Common myeloid progenitor, CD34-positive (primary cell): ENCODE measurements at regions not wholly inside any gene's neighbourhood (a gene's known extent, or its start where the extent isn't known, plus 50 kb on each side); places are given as distances from the start of the nearest gene placed in this dataset.

Experiments used
- CTCF ChIA-PET: fragments of 350-600 bp; sonication (Branson Sonifier 250); formaldehyde crosslinking; loops from one replicate; lab custom pipeline; 2021; ENCODE audit warnings: antibody characterized with exemption; lab: Charles Lee
- POLR2A ChIA-PET: fragments of 350-600 bp; sonication (Branson Sonifier 250); formaldehyde crosslinking; loops from one replicate; lab custom pipeline; 2021; ENCODE audit warnings: antibody characterized with exemption; lab: Charles Lee
- DNase-seq, 3 donors: peaks; one replicate each; pipeline versions ENCODE4 v3.0.0 to v3.0.0-alpha.2; 2013
- H3K27ac ChIP-seq, 2 experiments: 1 replicate in 1 of 2; 2 replicates in 1 of 2; pipeline ENCODE4 v1.7.0; 2013; ENCODE audit warnings: inconsistent platforms in 2 of 2, low read length in 2 of 2, mild to moderate bottlenecking in 2 of 2, low read depth in 1 of 2, moderate library complexity in 1 of 2; ENCODE audit not compliant: severe bottlenecking in 2 of 2, insufficient read depth in 1 of 2, poor library complexity in 1 of 2
- H3K27me3 ChIP-seq, 5 experiments: replicated peaks in 2 of 5; 1 replicate in 3 of 5; 2 replicates in 2 of 5; pipeline versions ENCODE4 v1.6.1 to v1.7.0; 2013; ENCODE audit warnings: low read length in 4 of 5, mild to moderate bottlenecking in 2 of 5, moderate library complexity in 2 of 5, inconsistent platforms in 1 of 5; ENCODE audit not compliant: insufficient read depth in 5 of 5, control insufficient read depth in 4 of 5
- H3K36me3 ChIP-seq, 4 experiments: 1 replicate in 2 of 4; 2 replicates in 2 of 4; pipeline versions ENCODE4 v1.6.1 to v1.7.0; 2013; ENCODE audit warnings: low read length in 3 of 4, control low read depth in 1 of 4, mild to moderate bottlenecking in 1 of 4; ENCODE audit not compliant: control insufficient read depth in 4 of 4, insufficient read depth in 4 of 4
- H3K4me1 ChIP-seq, 4 experiments: 1 replicate in 3 of 4; 2 replicates in 1 of 4; pipeline versions ENCODE4 v1.6.1 to v1.7.1; 2013; ENCODE audit warnings: low read length in 3 of 4, mild to moderate bottlenecking in 3 of 4, control low read depth in 1 of 4, inconsistent platforms in 1 of 4, moderate library complexity in 1 of 4; ENCODE audit not compliant: control insufficient read depth in 4 of 4, insufficient read depth in 4 of 4; ENCODE audit errors: control extremely low read depth in 1 of 4
- H3K4me3 ChIP-seq, 7 experiments: 1 replicate in 4 of 7; 2 replicates in 3 of 7; pipeline versions ENCODE4 v1.5.1 to v1.7.0; 2013; ENCODE audit warnings: mild to moderate bottlenecking in 7 of 7, low read length in 6 of 7, moderate library complexity in 6 of 7, inconsistent platforms in 2 of 7, low read depth in 2 of 7, control low read depth in 1 of 7; ENCODE audit not compliant: insufficient read depth in 4 of 7, control insufficient read depth in 1 of 7; ENCODE audit errors: extremely low read depth in 1 of 7
- H3K9me3 ChIP-seq, 5 experiments: 1 replicate in 4 of 5; 2 replicates in 1 of 5; pipeline versions ENCODE4 v1.6.1 to v1.7.1; 2013; ENCODE audit warnings: low read length in 4 of 5, mild to moderate bottlenecking in 2 of 5, inconsistent platforms in 1 of 5, low read depth in 1 of 5, moderate library complexity in 1 of 5; ENCODE audit not compliant: control insufficient read depth in 4 of 5, insufficient read depth in 2 of 5; ENCODE audit errors: control extremely low read depth in 1 of 5
- whole genome bisulfite sequencing: methylation state at CpG from one replicate; pipeline ENCODE4 v1.1.5; 2013; ENCODE audit not compliant: insufficient coverage; 5-methylcytosine and 5-hydroxymethylcytosine counted together

GRCh38 chr3:23041918-23042696 lies 161.0 kb upstream of the UBE2E2 start:
- ChIA-PET POLR2A (no interaction called here), CTCF (no interaction called here)
- H3K4me1 ChIP-seq: peaks cover 0 to 6% (median 2%) of the 10 kb centered on the region in 4 experiments
- H3K27ac ChIP-seq: no peak overlapping the region
- no peak overlapping the region for H3K4me3 ChIP-seq
- no peak for DNase-seq
- no peaks in the 10 kb centered on the region for H3K27me3 ChIP-seq
- 100% methylated on average over 2 of the region's 4 CpGs for WGBS
- H3K9me3 ChIP-seq: peaks cover 0 to 10% (median 0%) of the 10 kb centered on the region in 5 experiments
- H3K36me3 ChIP-seq: no peaks in the 10 kb centered on the region

DNA sequence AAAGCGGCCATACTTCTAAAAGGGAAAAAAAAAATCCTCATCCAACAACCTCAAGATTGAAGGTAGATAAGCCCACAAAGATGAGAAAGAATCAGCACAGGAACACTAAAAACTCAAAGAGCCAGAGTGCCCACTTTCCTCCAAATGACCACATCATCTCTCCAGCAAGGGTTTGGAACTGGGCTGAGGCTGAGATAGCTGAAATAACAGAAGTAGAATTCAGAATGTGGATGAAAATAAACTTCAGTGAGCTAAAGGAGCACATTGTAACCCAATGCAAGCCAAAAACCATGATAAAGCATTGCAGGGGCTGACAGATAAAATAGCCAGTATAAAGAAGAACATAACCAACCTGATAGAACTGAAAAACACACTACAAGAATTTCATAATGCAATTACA lies 158.7 kb upstream of the UBE2E2 start:
- no peak for DNase-seq
- H3K9me3 ChIP-seq: peaks cover 0 to 14% (median 0%) of the 10 kb centered on the region in 5 experiments
- H3K4me3 ChIP-seq: no peak overlapping the region
- no peaks in the 10 kb centered on the region for H3K36me3 ChIP-seq
- ChIA-PET CTCF (no interaction called here), POLR2A (no interaction called here)
- no peak overlapping the region for H3K27ac ChIP-seq
- H3K27me3 ChIP-seq: no peaks in the 10 kb centered on the region
- no peaks in the 10 kb centered on the region for H3K4me1 ChIP-seq
- no CpG with 5 or more reads among the region's 1 CpG for whole genome bisulfite sequencing

DNA sequence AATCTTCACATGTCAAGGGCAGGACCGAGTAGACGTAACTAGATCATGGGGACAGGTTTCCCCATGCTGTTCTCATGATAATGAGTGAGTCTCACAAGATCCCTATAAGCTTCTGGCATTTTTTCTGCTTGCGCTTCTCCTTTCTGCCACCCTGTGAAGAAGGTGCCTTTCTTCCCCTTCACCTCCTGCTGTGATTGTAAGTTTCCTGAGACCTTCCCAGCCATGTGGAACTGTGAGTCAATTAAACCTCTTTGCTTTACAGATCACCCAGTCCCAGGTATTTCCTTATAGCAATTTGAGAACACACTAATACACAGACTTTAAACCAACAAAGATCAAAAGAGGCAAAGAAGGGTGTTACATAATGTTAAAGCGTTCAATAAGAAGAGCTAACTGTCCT lies 156.6 kb upstream of the UBE2E2 start:
- CTCF ChIA-PET: no interaction called here
- H3K4me1 ChIP-seq: no peaks in the 10 kb centered on the region
- H3K27me3 ChIP-seq: no peaks in the 10 kb centered on the region
- peaks cover 0 to 14% (median 0%) of the 10 kb centered on the region in 5 experiments for H3K9me3 ChIP-seq
- no peak overlapping the region for H3K27ac ChIP-seq
- WGBS: 100% methylated on average over 3 of the region's 4 CpGs
- POLR2A ChIA-PET: no interaction called here
- no peaks in the 10 kb centered on the region for H3K36me3 ChIP-seq
- no peak overlapping the region for H3K4me3 ChIP-seq
- no peak for DNase-seq

GRCh38 chr3:23051240-23052140 lies 151.6 kb upstream of the UBE2E2 start:
- Histone ChIP-seq H3K36me3 (no peaks in the 10 kb centered on the region), H3K4me3 (no peak overlapping the region), H3K4me1 (peaks cover 2 to 9% (median 4%) of the 10 kb centered on the region in 4 experiments), H3K27me3 (no peaks in the 10 kb centered on the region), H3K9me3 (peaks cover 0 to 8% (median 0%) of the 10 kb centered on the region in 5 experiments), H3K27ac (no peak overlapping the region)
- CTCF ChIA-PET: no interaction called here
- POLR2A ChIA-PET: no interaction called here
- no peak for DNase-seq
- 100% methylated on average over 3 of the region's 4 CpGs for WGBS

GRCh38 chr3:23052208-23052607 lies 150.9 kb upstream of the UBE2E2 start:
- Histone ChIP-seq H3K27ac (no peak overlapping the region), H3K27me3 (no peaks in the 10 kb centered on the region), H3K9me3 (peaks cover 0 to 3% (median 0%) of the 10 kb centered on the region in 5 experiments), H3K4me3 (no peak overlapping the region), H3K4me1 (peaks cover 2 to 9% (median 4%) of the 10 kb centered on the region in 4 experiments), H3K36me3 (no peaks in the 10 kb centered on the region)
- CTCF ChIA-PET: no interaction called here
- POLR2A ChIA-PET: no interaction called here
- no peak for DNase-seq
- WGBS: 100% methylated on average over 1 of the region's 1 CpG

DNA sequence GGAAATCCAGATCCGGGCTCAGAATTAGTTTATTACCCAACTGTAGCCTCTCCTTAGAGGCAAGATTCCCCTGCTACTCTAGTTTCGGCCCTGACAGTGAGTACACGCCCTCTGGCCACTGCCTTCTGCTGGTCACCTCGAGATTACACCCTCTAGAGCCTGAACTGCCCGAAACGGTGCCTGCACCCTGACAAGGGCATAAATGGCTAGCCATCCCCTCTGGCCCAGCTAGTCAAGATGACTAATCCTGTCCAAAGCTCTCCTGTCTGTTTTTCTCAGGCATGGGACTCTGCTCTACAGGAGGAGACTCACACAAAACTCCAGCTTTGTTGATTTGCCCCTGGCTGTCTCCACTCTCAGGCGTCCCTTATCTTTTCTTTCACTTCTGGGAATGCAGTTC lies 150.5 kb upstream of the UBE2E2 start:
- no peaks in the 10 kb centered on the region for H3K27me3 ChIP-seq
- WGBS: 91% methylated on average over 6 of the region's 7 CpGs
- no peak overlapping the region for H3K4me3 ChIP-seq
- no peak for DNase-seq
- no peak overlapping the region for H3K27ac ChIP-seq
- no peaks in the 10 kb centered on the region for H3K36me3 ChIP-seq
- H3K9me3 ChIP-seq: peaks cover 0 to 3% (median 0%) of the 10 kb centered on the region in 5 experiments
- CTCF ChIA-PET: no interaction called here
- H3K4me1 ChIP-seq: peaks cover 2 to 9% (median 4%) of the 10 kb centered on the region in 4 experiments
- POLR2A ChIA-PET: no interaction called here
